ENCODE measurements at regions not wholly inside any gene's neighbourhood (a gene's known extent, or its start where the extent isn't known, plus 50 kb on each side); places are given as distances from the start of the nearest gene placed in this dataset.

DNA sequence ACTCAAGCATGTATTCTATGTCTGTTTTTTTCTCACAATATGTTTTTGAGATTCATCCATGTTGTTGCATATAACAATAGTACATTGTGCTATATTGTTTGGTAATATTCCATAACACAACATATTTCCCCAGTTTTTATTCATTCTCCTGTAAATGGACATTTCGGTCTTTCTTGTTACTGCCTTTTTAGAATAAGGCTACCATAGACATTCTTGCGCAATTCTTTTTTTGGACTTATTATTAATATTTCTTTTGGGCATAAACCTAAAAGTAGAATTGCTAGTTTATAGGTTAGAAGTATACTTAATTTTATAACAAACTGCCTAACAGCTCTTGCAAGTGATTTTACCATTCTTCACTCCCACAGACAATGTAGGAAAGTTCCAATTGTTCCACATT lies 573.0 kb downstream of the ADGRL2 start:
- no peak for TF ChIP-seq POLR2A (IDR thresholded peaks at IDR 0.05; ENCODE audit: low read depth, low read length)
- no peak for TF ChIP-seq POLR2AphosphoS5 (IDR thresholded peaks at IDR 0.05; ENCODE audit: low read depth, low read length)
